GM21723 (cell line): ENCODE measurements at regions not wholly inside any gene's neighbourhood (a gene's known extent, or its start where the extent isn't known, plus 50 kb on each side); places are given as distances from the start of the nearest gene placed in this dataset.
"Not testable (repeated sequence)": the region's sequence is repeated elsewhere in the genome, so short reads cannot be mapped to it uniquely, and the experiment has no call there.

Experiments used
- ATAC-seq: cut with Tn5 transposase; IDR thresholded peaks from one replicate; pipeline ENCODE4 v1.9.1; 2021; ENCODE audit warnings: mild to moderate bottlenecking, moderate library complexity; ENCODE audit not compliant: unreplicated experiment

GRCh38 chr2:58475756-58476155 lies 234.6 kb upstream of the FANCL start:
- ATAC-seq, result no peak

- no peak for ATAC-seq
These were observed 232.0 kb upstream of the FANCL start for GRCh38 chr2:58473165-58473564.

GRCh38 chr2:58466804-58467203 lies 225.7 kb upstream of the FANCL start:
- ATAC-seq, result peak; percentile 68

- not testable (repeated sequence) for ATAC-seq
These were observed 224.9 kb upstream of the FANCL start for GRCh38 chr2:58466021-58466420.

- ATAC-seq, result no peak
These were observed 219.5 kb upstream of the FANCL start for GRCh38 chr2:58460670-58461069.

- peak; percentile 89 for ATAC-seq
These were observed 208.3 kb upstream of the FANCL start for GRCh38 chr2:58449286-58450010.

- no peak for ATAC-seq
These were observed 207.7 kb upstream of the FANCL start for GRCh38 chr2:58448845-58449244.

GRCh38 chr2:58448065-58448507 lies 207.0 kb upstream of the FANCL start:
- ATAC-seq, result peak; percentile 69

- no peak for ATAC-seq
These were observed 206.5 kb upstream of the FANCL start for GRCh38 chr2:58447586-58447985.

GRCh38 chr2:58441643-58442042 lies 200.5 kb upstream of the FANCL start:
- ATAC-seq, result no peak

- no peak for ATAC-seq
These were observed 195.7 kb upstream of the FANCL start for GRCh38 chr2:58436872-58437271.

GRCh38 chr2:58435246-58435645 lies 194.1 kb upstream of the FANCL start:
- no peak for ATAC-seq

GRCh38 chr2:58434692-58435091 lies 193.6 kb upstream of the FANCL start:
- no peak for ATAC-seq

GRCh38 chr2:58432491-58433170 lies 191.5 kb upstream of the FANCL start:
- no peak for ATAC-seq

- no peak for ATAC-seq
These were observed 188.1 kb upstream of the FANCL start for GRCh38 chr2:58429014-58429875.

GRCh38 chr2:58428096-58429013 lies 187.2 kb upstream of the FANCL start:
- peak; percentile 56 for ATAC-seq

- ATAC-seq, result no peak
These were observed 186.5 kb upstream of the FANCL start for GRCh38 chr2:58427572-58428095.

- no peak for ATAC-seq
These were observed 184.2 kb upstream of the FANCL start for GRCh38 chr2:58425368-58425767.

GRCh38 chr2:58419983-58420382 lies 178.9 kb upstream of the FANCL start:
- no peak for ATAC-seq

GRCh38 chr2:58416696-58417095 lies 175.6 kb upstream of the FANCL start:
- no peak for ATAC-seq
